ENCODE measurements at regions not wholly inside any gene's neighbourhood (a gene's known extent, or its start where the extent isn't known, plus 50 kb on each side); places are given as distances from the start of the nearest gene placed in this dataset.

GRCh38 chr5:158430166-158430797 is 571.3 kb upstream of the CLINT1 start (continued):
- no peak for TF ChIP-seq ZSCAN29 (IDR thresholded peaks at IDR 0.05)

GRCh38 chr5:158429564-158429963 is 570.6 kb upstream of the CLINT1 start:
- Histone ChIP-seq H3K36me3 (ENCODE audit: control insufficient read depth in 2 of 2, insufficient read depth in 2 of 2, low read length in 1 of 2) (no peaks in the 10 kb centered on the region), H3K27me3 (replicated peaks in 1 of 2; ENCODE audit: control insufficient read depth in 2 of 2, insufficient read depth in 2 of 2, low read length in 1 of 2) (no peaks in the 10 kb centered on the region), H4K20me1 (ENCODE audit: control insufficient read depth, insufficient read depth) (no peaks in the 10 kb centered on the region), H3K27ac (ENCODE audit: control insufficient read depth, insufficient read depth) (no peak overlapping the region), H3K9ac (ENCODE audit: control insufficient read depth, insufficient read depth, low read length) (no peak overlapping the region), H3K4me1 (ENCODE audit: control insufficient read depth, insufficient read depth, low read length) (peaks cover 13% of the 10 kb centered on the region; the same call in 1 of the 2 replicates), H3K79me2 (ENCODE audit: control insufficient read depth, insufficient read depth, low read length) (no peaks in the 10 kb centered on the region), H3K4me3 (no peak overlapping the region), H2AFZ (ENCODE audit: control insufficient read depth, low read depth, low read length) (no peak overlapping the region), H3K4me2 (ENCODE audit: control insufficient read depth, insufficient read depth) (no peak overlapping the region), H3K9me3 (replicated peaks; ENCODE audit: control insufficient read depth, insufficient read depth, low read length) (peaks cover 4% of the 10 kb centered on the region; the same call in 2 of the 3 replicates)
- ATAC-seq (no peak), FAIRE-seq (no peak), DNase-seq (ENCODE audit: low read depth, low spot score) (no peak)
- ChIA-PET SMC1A (ENCODE audit: uncharacterized antibody, unreplicated experiment) (no interaction called here), POLR2A (no interaction called here), RAD21 (ENCODE audit: unreplicated experiment) (no interaction called here), CTCF (interaction anchor here (0.6 to 2.7 kb wide), 2 partner anchors 18 to 22 kb away, joined by 3 to 9 read pairs; no protein-coding TSS in a partner anchor)
- in situ Hi-C loops (cut with MboI) (no loop called here), intact Hi-C loops (cut with micrococcal nuclease; ENCODE audit: unreplicated experiment) (no loop called here)
- WGBS (ENCODE audit: insufficient coverage, insufficient replicate concordance, low lambda C conversion rate, missing lambda C conversion rate): 34% methylated on average over 4 of the region's 4 CpGs
- BruUV-seq (replicated peaks): no TSS peak
- TF ChIP-seq EZH2 (IDR thresholded peaks at IDR 0.05; ENCODE audit: borderline replicate concordance, control insufficient read depth, low read depth, low read length) (no peak), SIX5 (IDR thresholded peaks at IDR 0.05; ENCODE audit: low read depth, low read length, severe bottlenecking) (no peak), BHLHE40 (IDR thresholded peaks at IDR 0.05; ENCODE audit: borderline replicate concordance in 1 of 2, low read depth in 2 of 2, low read length in 1 of 2) (no peak), NR2F1 (conservative IDR thresholded peaks at IDR 0.05) (no peak), ZNF207 (IDR thresholded peaks at IDR 0.05; ENCODE audit: borderline replicate concordance) (no peak), ZNF384 (IDR thresholded peaks at IDR 0.05; ENCODE audit: borderline replicate concordance, low read depth, low read length) (no peak), SPI1 (IDR thresholded peaks at IDR 0.05; ENCODE audit: borderline replicate concordance, insufficient read depth, low read depth, low read length) (no peak), CTCF (IDR thresholded peaks at IDR 0.05 in 2 of 3, conservative IDR thresholded peaks at IDR 0.05 in 1 of 3; ENCODE audit: control insufficient read depth in 2 of 3, extremely low read depth in 1 of 3, insufficient read depth in 1 of 3, low read depth in 3 of 3, low read length in 3 of 3) (no peak), NRF1 (conservative IDR thresholded peaks at IDR 0.05; ENCODE audit: low read depth, low read length) (no peak), CEBPZ (IDR thresholded peaks at IDR 0.05; ENCODE audit: low read depth, low read length) (no peak), USF2 (IDR thresholded peaks at IDR 0.05; ENCODE audit: borderline replicate concordance, low read depth, low read length) (no peak), BCL3 (IDR thresholded peaks at IDR 0.05; ENCODE audit: borderline replicate concordance, insufficient read depth, low read depth, low read length, poor library complexity, severe bottlenecking) (no peak), BRCA1 (IDR thresholded peaks at IDR 0.05; ENCODE audit: low read depth, low read length) (no peak), ZSCAN29 (IDR thresholded peaks at IDR 0.05) (no peak)
